ENCODE measurements at regions not wholly inside any gene's neighbourhood (a gene's known extent, or its start where the extent isn't known, plus 50 kb on each side); places are given as distances from the start of the nearest gene placed in this dataset.

DNA sequence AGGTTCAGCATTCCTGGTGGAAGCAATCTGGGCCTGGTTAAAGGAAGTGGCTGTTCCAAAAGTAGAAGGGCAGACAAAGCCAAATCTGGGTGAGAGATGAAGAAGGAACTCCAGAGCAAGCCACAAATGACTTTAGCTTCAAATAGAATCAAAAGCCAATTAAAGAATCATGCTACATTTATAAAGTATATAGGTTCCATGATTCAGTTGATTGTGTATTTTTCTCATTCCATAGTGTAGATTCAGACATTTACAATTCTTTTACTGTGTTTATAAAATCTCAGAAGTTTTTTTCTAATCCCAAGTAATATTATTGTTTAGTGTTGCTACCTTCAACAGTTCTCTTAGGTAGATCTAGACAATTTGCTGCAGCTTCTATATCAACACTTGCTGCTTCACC lies 262.0 kb downstream of the PLK2 start:
- H3K36me3 ChIP-seq = no peaks in the 10 kb centered on the region
- H3K9me3 ChIP-seq = peaks cover 0 to 8% (median 0%) of the 10 kb centered on the region in 4 donors
- TF ChIP-seq POLR2A (IDR thresholded peaks at IDR 0.05) = no peak
- TF ChIP-seq, protein P1, sequence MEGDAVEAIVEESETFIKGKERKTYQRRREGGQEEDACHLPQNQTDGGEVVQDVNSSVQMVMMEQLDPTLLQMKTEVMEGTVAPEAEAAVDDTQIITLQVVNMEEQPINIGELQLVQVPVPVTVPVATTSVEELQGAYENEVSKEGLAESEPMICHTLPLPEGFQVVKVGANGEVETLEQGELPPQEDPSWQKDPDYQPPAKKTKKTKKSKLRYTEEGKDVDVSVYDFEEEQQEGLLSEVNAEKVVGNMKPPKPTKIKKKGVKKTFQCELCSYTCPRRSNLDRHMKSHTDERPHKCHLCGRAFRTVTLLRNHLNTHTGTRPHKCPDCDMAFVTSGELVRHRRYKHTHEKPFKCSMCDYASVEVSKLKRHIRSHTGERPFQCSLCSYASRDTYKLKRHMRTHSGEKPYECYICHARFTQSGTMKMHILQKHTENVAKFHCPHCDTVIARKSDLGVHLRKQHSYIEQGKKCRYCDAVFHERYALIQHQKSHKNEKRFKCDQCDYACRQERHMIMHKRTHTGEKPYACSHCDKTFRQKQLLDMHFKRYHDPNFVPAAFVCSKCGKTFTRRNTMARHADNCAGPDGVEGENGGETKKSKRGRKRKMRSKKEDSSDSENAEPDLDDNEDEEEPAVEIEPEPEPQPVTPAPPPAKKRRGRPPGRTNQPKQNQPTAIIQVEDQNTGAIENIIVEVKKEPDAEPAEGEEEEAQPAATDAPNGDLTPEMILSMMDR (IDR thresholded peaks at IDR 0.05) = no peak
- TF ChIP-seq POLR2AphosphoS5 (IDR thresholded peaks at IDR 0.05) = no peak
- TF ChIP-seq EP300 (IDR thresholded peaks at IDR 0.05) = no peak
- no peak for DNase-seq
- intact Hi-C loops (cut with DNase I; ENCODE audit: low total_unique reads) = no loop called here
- H3K4me3 ChIP-seq = no peak overlapping the region
- H3K27me3 ChIP-seq = no peaks in the 10 kb centered on the region
- H3K4me1 ChIP-seq = no peaks in the 10 kb centered on the region
- H3K27ac ChIP-seq = no peak overlapping the region

DNA sequence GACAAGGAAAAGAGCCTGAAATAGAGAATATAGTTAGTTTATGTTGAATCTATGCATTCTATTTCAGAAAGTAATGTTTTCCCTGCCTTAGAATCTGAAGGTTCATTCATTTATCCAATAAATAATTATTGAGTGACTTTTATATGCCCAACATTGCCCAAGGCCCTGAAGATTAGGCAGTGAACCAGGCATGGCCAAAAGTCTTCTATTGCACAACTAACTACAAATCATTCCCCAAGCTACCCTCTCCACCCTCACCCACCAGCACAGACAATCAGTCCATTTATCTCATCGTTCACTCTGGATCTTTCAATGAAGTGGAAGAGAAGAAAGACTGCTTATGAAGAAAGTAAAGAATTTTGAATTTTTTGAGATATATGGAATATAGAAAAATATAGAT lies 268.4 kb downstream of the PLK2 start:
- no peak overlapping the region for H3K27ac ChIP-seq
- peaks cover 0 to 8% (median 0%) of the 10 kb centered on the region in 4 donors for H3K9me3 ChIP-seq
- WGBS, 5 donors = 88 to 98% (median 92%) methylated on average over 1 of the region's 1 CpG
- TF ChIP-seq POLR2A (IDR thresholded peaks at IDR 0.05) = no peak
- TF ChIP-seq EP300 (IDR thresholded peaks at IDR 0.05) = no peak
- TF ChIP-seq, protein P1 (IDR thresholded peaks at IDR 0.05) = no peak
- no peak for TF ChIP-seq POLR2AphosphoS5 (IDR thresholded peaks at IDR 0.05)
- intact Hi-C loops (cut with DNase I; ENCODE audit: low total_unique reads) = no loop called here
- no peaks in the 10 kb centered on the region for H3K27me3 ChIP-seq
- peaks cover 0 to 10% (median 0%) of the 10 kb centered on the region in 4 donors for H3K4me1 ChIP-seq
- DNase-seq = no peak
- H3K4me3 ChIP-seq = no peak overlapping the region
- H3K36me3 ChIP-seq = no peaks in the 10 kb centered on the region

DNA sequence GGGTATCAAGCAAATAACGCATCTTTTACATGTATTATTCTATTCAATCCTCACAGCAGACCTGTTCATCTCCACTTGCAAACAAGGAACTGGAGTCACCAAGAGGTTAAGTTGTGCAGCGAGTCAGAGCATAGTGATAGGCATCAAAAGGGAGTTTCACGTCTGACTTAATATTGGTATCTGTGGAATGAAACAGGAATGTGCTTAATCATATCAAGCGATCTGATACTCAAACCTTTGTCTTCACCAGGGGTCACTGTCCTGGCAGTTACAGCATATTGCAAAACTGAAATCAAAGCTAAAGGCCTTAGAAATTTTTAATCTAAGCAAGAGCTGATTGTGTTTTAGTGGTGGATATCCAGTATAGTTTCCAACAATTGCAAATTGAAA lies 271.6 kb downstream of the PLK2 start:
- no peak for DNase-seq
- no peaks in the 10 kb centered on the region for H3K9me3 ChIP-seq
- H3K27me3 ChIP-seq = no peaks in the 10 kb centered on the region
- peaks cover 0 to 10% (median 0%) of the 10 kb centered on the region in 4 donors for H3K4me1 ChIP-seq
- TF ChIP-seq, protein P1 (IDR thresholded peaks at IDR 0.05) = no peak
- no peak for TF ChIP-seq POLR2A (IDR thresholded peaks at IDR 0.05)
- no peak for TF ChIP-seq POLR2AphosphoS5 (IDR thresholded peaks at IDR 0.05)
- TF ChIP-seq EP300 (IDR thresholded peaks at IDR 0.05) = no peak
- intact Hi-C loops (cut with DNase I; ENCODE audit: low total_unique reads) = no loop called here
- no peak overlapping the region for H3K4me3 ChIP-seq
- no peaks in the 10 kb centered on the region for H3K36me3 ChIP-seq
- WGBS, 5 donors = 30 to 37% (median 33%) methylated on average over 4 of the region's 4 CpGs
- H3K27ac ChIP-seq = no peak overlapping the region

DNA sequence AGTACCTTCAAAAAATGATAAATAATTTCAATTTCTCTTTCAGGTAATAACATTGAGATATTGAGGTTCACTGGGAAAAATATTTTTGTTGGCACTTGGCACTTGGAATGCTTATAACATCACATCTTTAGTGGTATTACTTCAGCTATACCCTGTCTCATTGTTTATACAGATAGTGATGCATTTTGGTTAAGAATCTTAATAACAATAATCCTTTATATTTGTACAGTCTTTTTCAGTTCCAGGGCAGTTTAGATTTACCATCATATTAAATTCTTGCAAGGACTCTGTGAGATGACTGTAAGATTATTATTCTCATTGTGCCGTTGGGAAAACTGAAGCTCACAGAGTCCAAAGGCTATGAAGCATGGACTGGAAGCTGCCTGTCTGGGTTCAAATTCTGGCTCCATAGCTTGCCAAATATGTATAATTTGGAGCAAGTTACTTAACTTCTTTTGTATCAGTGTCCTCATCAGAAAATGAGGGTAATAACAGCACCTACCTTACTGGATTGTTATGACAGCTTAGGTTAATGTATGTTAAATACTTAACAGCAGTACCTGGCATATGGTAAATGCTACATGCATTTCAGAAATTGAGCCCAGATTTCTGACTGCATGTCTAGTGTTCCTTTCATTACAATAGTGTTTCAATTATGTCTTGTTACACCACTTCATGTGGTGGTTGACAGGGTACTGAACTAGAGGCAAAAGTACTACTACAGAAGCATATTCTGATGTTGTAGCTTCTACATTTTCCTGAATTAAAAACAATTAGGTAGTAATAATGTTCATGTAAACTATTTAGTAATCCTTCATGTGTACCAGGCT lies 272.2 kb downstream of the PLK2 start:
- 65 to 91% (median 88%) methylated on average over 1 of the region's 1 CpG for WGBS, 5 donors
- Histone ChIP-seq H3K9me3 (no peaks in the 10 kb centered on the region), H3K4me1 (peaks cover 0 to 10% (median 2%) of the 10 kb centered on the region in 4 donors), H3K4me3 (no peak overlapping the region), H3K27me3 (no peaks in the 10 kb centered on the region), H3K27ac (no peak overlapping the region), H3K36me3 (no peaks in the 10 kb centered on the region)
- TF ChIP-seq POLR2AphosphoS5 (IDR thresholded peaks at IDR 0.05) (no peak), EP300 (IDR thresholded peaks at IDR 0.05) (no peak), POLR2A (IDR thresholded peaks at IDR 0.05) (no peak)
- TF ChIP-seq, protein P1 (IDR thresholded peaks at IDR 0.05) = no peak
- intact Hi-C loops (cut with DNase I; ENCODE audit: low total_unique reads) = no loop called here
- DNase-seq = no peak

All from stomach (tissue), 8 donors.